HCT116 (cell line): ENCODE measurements at regions not wholly inside any gene's neighbourhood (a gene's known extent, or its start where the extent isn't known, plus 50 kb on each side); places are given as distances from the start of the nearest gene placed in this dataset.

ENCODE experiments used
- ATAC-seq: fragments of 200-7000 bp; cut with Tn5 transposase; 2 replicates; pipeline ENCODE4 v1.9.1; 2020; ENCODE audit warnings: mild to moderate bottlenecking, moderate library complexity
- BruUV-seq: library from RNA; stranded (reverse); fragments of 400-500 nt; replicated peaks from 2 replicates; lab custom pipeline; 2021; lab: Mats Ljungman, UMichigan
- CTCF ChIA-PET: fragments of 300-600 bp; sonication (Branson Sonifier 250); formaldehyde crosslinking; loops from one replicate; lab custom pipeline; 2021; ENCODE audit warnings: antibody characterized with exemption; lab: Charles Lee
- POLR2A ChIA-PET: fragments of 300-600, 350-600 bp; sonication (Branson Sonifier 250); formaldehyde crosslinking; loops from one replicate; lab custom pipeline; 2021; ENCODE audit warnings: antibody characterized with exemption; lab: Charles Lee
- RAD21 ChIA-PET, 2 experiments: fragments of 300-600 bp; sonication (Branson Sonifier 250); formaldehyde crosslinking; loops; one replicate each; lab custom pipeline; 2023; ENCODE audit warnings: low total read pairs in 2 of 2; ENCODE audit not compliant: uncharacterized antibody in 2 of 2, unreplicated experiment in 2 of 2, low non-redundant PET in 1 of 2; lab: Charles Lee
- DNase-seq: peaks from one replicate; pipeline ENCODE4 v3.0.0-alpha.2; 2010; ENCODE audit warnings: low read depth, low spot score
- H2AFZ ChIP-seq: fragments of 200-600 bp; shearing (Covaris generic), sonication (generic); 2 replicates; pipeline ENCODE4 v1.6.1; 2017; ENCODE audit warnings: low read depth, mixed run types, mixed read lengths, antibody characterized with exemption, low read length; ENCODE audit not compliant: poor library complexity, severe bottlenecking
- H3K27ac ChIP-seq: 2 replicates; pipeline ENCODE4 v1.5.1; 2012; ENCODE audit warnings: low read depth, low read length
- H3K27me3 ChIP-seq: fragments of 200-600 bp; sonication (generic); 2 replicates; pipeline ENCODE4 v1.6.1; 2016; ENCODE audit warnings: mixed run types, low read length, mixed read lengths; ENCODE audit not compliant: insufficient read depth
- H3K36me3 ChIP-seq, 2 experiments: fragments of 200-500 bp in 1 of 2; fragments of 200-600 bp in 1 of 2; sonication (Bioruptor generic) in 1 of 2; sonication (generic) in 1 of 2; 2 replicates each; pipeline versions ENCODE4 v1.5.1 to v1.6.1; 2014 to 2016; ENCODE audit warnings: low read length in 2 of 2, inconsistent platforms in 1 of 2, mixed read lengths in 1 of 2, mixed run types in 1 of 2; ENCODE audit not compliant: insufficient read depth in 2 of 2, control insufficient read depth in 1 of 2
- H3K4me1 ChIP-seq, 2 experiments: fragments of 200-600 bp in 1 of 2; sonication (generic) in 1 of 2; 2 replicates each; pipeline versions ENCODE4 v1.5.1 to v1.6.1; 2012 to 2017; ENCODE audit warnings: low read length in 2 of 2, inconsistent platforms in 1 of 2, mild to moderate bottlenecking in 1 of 2, mixed read lengths in 1 of 2, mixed run types in 1 of 2, moderate library complexity in 1 of 2; ENCODE audit not compliant: insufficient read depth in 2 of 2, control insufficient read depth in 1 of 2
- H3K4me2 ChIP-seq: fragments of 200-600 bp; sonication (generic); 2 replicates; pipeline ENCODE4 v1.6.1; 2017; ENCODE audit warnings: mixed run types, low read length, mixed read lengths
- H3K4me3 ChIP-seq, 2 experiments: fragments of 200-600 bp in 1 of 2; sonication (generic) in 1 of 2; replicated peaks in 1 of 2; 2 replicates each; pipeline ENCODE4 v1.5.1; 2011 to 2016; ENCODE audit warnings: low read length in 2 of 2, control low read depth in 1 of 2, low read depth in 1 of 2, mild to moderate bottlenecking in 1 of 2, mixed read lengths in 1 of 2, mixed run types in 1 of 2
- H3K79me2 ChIP-seq: fragments of 200-600 bp; sonication (generic); 2 replicates; pipeline ENCODE4 v1.6.1; 2017; ENCODE audit warnings: mild to moderate bottlenecking, mixed run types, low read length, moderate library complexity, mixed read lengths; ENCODE audit not compliant: insufficient read depth
- H3K9ac ChIP-seq: fragments of 200-600 bp; sonication (generic); 2 replicates; pipeline ENCODE4 v1.6.1; 2016; ENCODE audit warnings: low read length, mixed read lengths
- H3K9me2 ChIP-seq: fragments of 200-600 bp; sonication (generic), shearing (Covaris generic); 2 replicates; pipeline ENCODE4 v1.6.1; 2017; ENCODE audit warnings: mixed run types, mild to moderate bottlenecking, moderate library complexity; ENCODE audit not compliant: insufficient read depth
- H3K9me3 ChIP-seq, 2 experiments: fragments of 200-500 bp in 1 of 2; fragments of 200-600 bp in 1 of 2; sonication (Bioruptor generic) in 1 of 2; sonication (generic) in 1 of 2; 2 replicates each; pipeline ENCODE4 v1.6.1; 2014 to 2017; ENCODE audit warnings: low read length in 2 of 2, mixed read lengths in 2 of 2, inconsistent platforms in 1 of 2, low read depth in 1 of 2, mild to moderate bottlenecking in 1 of 2, mixed run types in 1 of 2, moderate library complexity in 1 of 2; ENCODE audit not compliant: control insufficient read depth in 1 of 2, insufficient read depth in 1 of 2
- H4K20me1 ChIP-seq: fragments of 200-600 bp; sonication (generic), shearing (Covaris generic); 2 replicates; pipeline ENCODE4 v1.6.1; 2017; ENCODE audit warnings: mixed run types, mild to moderate bottlenecking, moderate library complexity; ENCODE audit not compliant: insufficient read depth
- CBX3 ChIP-seq: IDR thresholded peaks from 2 replicates; pipeline ENCODE4 v1.6.1; 2012; ENCODE audit warnings: low read depth
- EGR1 ChIP-seq: IDR thresholded peaks from 2 replicates; pipeline ENCODE4 v1.6.1; 2012; ENCODE audit warnings: low read depth
- ELF1 ChIP-seq: IDR thresholded peaks from 2 replicates; pipeline ENCODE4 v1.6.1; 2012; ENCODE audit warnings: low read depth, borderline replicate concordance
- EZH2 ChIP-seq: fragments of 200-600 bp; sonication (generic); IDR thresholded peaks from 2 replicates; pipeline ENCODE4 v1.6.1; 2017; ENCODE audit warnings: antibody characterized with exemption, mixed run types
- EZH2phosphoT487 ChIP-seq: fragments of 200-600 bp; IDR thresholded peaks from 2 replicates; pipeline ENCODE4 v1.6.1; 2018; ENCODE audit warnings: antibody characterized with exemption, borderline replicate concordance
- JUND ChIP-seq: IDR thresholded peaks from 2 replicates; pipeline ENCODE4 v1.6.1; 2012
- POLR2A ChIP-seq: IDR thresholded peaks from 2 replicates; pipeline ENCODE4 v1.7.0; 2011; ENCODE audit warnings: borderline replicate concordance; ENCODE audit not compliant: insufficient read depth, insufficient read length; ENCODE audit errors: extremely low read depth
- POLR2AphosphoS5 ChIP-seq: IDR thresholded peaks from 2 replicates; pipeline ENCODE4 v1.6.1; 2011; ENCODE audit warnings: mild to moderate bottlenecking, low read depth, low read length, moderate library complexity
- REST ChIP-seq: IDR thresholded peaks from 2 replicates; pipeline ENCODE4 v1.6.1; 2012; ENCODE audit warnings: low read depth
- SIN3A ChIP-seq: IDR thresholded peaks from 2 replicates; pipeline ENCODE4 v1.6.1; 2012; ENCODE audit warnings: low read depth
- SP1 ChIP-seq: IDR thresholded peaks from 2 replicates; pipeline ENCODE4 v1.6.1; 2012; ENCODE audit warnings: low read depth
- SRF ChIP-seq: IDR thresholded peaks from 2 replicates; pipeline ENCODE4 v1.6.1; 2012; ENCODE audit warnings: low read depth
- TCF7L2 ChIP-seq: IDR thresholded peaks from 2 replicates; pipeline ENCODE4 v1.7.0; 2011; ENCODE audit warnings: borderline replicate concordance, inconsistent platforms; ENCODE audit not compliant: insufficient read depth, insufficient read length; ENCODE audit errors: extremely low read depth
- YY1 ChIP-seq: IDR thresholded peaks from 2 replicates; pipeline ENCODE4 v1.6.1; 2011; ENCODE audit warnings: low read length, low read depth, moderate library complexity, mild to moderate bottlenecking; ENCODE audit not compliant: insufficient replicate concordance; ENCODE audit errors: extremely low read depth
- ZBTB33 ChIP-seq: IDR thresholded peaks from 2 replicates; pipeline ENCODE4 v1.6.1; 2011; ENCODE audit warnings: mild to moderate bottlenecking, low read length, moderate library complexity; ENCODE audit not compliant: insufficient replicate concordance; ENCODE audit errors: extremely low read depth
- ZFX ChIP-seq: fragments of 450-650 bp; IDR thresholded peaks from 2 replicates; pipeline ENCODE4 v1.6.1; 2017
- ZNF274 ChIP-seq: fragments of 200-500 bp; sonication (Bioruptor generic); IDR thresholded peaks from 2 replicates; pipeline ENCODE4 v1.6.1; 2014; ENCODE audit warnings: mild to moderate bottlenecking, low read depth, low read length, inconsistent platforms
- intact Hi-C: fragments of 100-400 bp; cut with micrococcal nuclease; formaldehyde crosslinking; loops from 2 replicates; pipeline ENCODE4 v1.10.0; 2022
- TF ChIP-seq, protein P1 (sequence below), 3 experiments: fragments of 200-600 bp in 1 of 3; sonication (generic) in 1 of 3; IDR thresholded peaks in 2 of 3; conservative IDR thresholded peaks in 1 of 3; 2 replicates each; pipeline ENCODE4 v1.5.1; 2012 to 2017; ENCODE audit warnings: low read depth in 2 of 3, low read length in 2 of 3, antibody characterized with exemption in 1 of 3, borderline replicate concordance in 1 of 3, control low read depth in 1 of 3, mild to moderate bottlenecking in 1 of 3, mixed read lengths in 1 of 3, mixed run types in 1 of 3, moderate library complexity in 1 of 3; ENCODE audit not compliant: insufficient read depth in 1 of 3
- TF ChIP-seq, protein P2 (sequence below): IDR thresholded peaks from 2 replicates; pipeline ENCODE4 v1.6.1; 2012
- TF ChIP-seq, protein P3 (sequence below): IDR thresholded peaks from 2 replicates; pipeline ENCODE4 v1.6.1; 2012

- TF ChIP-seq POLR2AphosphoS5 (no peak), SIN3A (no peak), ZBTB33 (no peak), ZFX (no peak), POLR2A (no peak), JUND (no peak), ZNF274 (no peak), SP1 (no peak), ELF1 (no peak), TCF7L2 (no peak), EGR1 (no peak), CBX3 (no peak), REST (no peak), SRF (no peak), EZH2 (no peak), EZH2phosphoT487 (no peak), YY1 (no peak)
- TF ChIP-seq, protein P1, sequence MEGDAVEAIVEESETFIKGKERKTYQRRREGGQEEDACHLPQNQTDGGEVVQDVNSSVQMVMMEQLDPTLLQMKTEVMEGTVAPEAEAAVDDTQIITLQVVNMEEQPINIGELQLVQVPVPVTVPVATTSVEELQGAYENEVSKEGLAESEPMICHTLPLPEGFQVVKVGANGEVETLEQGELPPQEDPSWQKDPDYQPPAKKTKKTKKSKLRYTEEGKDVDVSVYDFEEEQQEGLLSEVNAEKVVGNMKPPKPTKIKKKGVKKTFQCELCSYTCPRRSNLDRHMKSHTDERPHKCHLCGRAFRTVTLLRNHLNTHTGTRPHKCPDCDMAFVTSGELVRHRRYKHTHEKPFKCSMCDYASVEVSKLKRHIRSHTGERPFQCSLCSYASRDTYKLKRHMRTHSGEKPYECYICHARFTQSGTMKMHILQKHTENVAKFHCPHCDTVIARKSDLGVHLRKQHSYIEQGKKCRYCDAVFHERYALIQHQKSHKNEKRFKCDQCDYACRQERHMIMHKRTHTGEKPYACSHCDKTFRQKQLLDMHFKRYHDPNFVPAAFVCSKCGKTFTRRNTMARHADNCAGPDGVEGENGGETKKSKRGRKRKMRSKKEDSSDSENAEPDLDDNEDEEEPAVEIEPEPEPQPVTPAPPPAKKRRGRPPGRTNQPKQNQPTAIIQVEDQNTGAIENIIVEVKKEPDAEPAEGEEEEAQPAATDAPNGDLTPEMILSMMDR (IDR thresholded peaks at IDR 0.05 in 2 of 3, conservative IDR thresholded peaks at IDR 0.05 in 1 of 3; ENCODE audit: borderline replicate concordance in 1 of 3, insufficient read depth in 1 of 3, low read depth in 2 of 3, low read length in 2 of 3): no peak
- TF ChIP-seq, protein P2, sequence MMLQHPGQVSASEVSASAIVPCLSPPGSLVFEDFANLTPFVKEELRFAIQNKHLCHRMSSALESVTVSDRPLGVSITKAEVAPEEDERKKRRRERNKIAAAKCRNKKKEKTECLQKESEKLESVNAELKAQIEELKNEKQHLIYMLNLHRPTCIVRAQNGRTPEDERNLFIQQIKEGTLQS: no peak
- TF ChIP-seq, protein P3, sequence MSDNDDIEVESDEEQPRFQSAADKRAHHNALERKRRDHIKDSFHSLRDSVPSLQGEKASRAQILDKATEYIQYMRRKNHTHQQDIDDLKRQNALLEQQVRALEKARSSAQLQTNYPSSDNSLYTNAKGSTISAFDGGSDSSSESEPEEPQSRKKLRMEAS: no peak
- ATAC-seq (no peak), DNase-seq (no peak)
- Histone ChIP-seq H4K20me1 (no peaks in the 10 kb centered on the region), H3K4me2 (no peak overlapping the region), H3K9me2 (no peaks in the 10 kb centered on the region), H3K79me2 (no peaks in the 10 kb centered on the region), H2AFZ (no peak overlapping the region), H3K27ac (no peak overlapping the region), H3K9me3 (no peaks in the 10 kb centered on the region), H3K9ac (no peak overlapping the region), H3K4me3 (no peak overlapping the region), H3K36me3 (no peaks in the 10 kb centered on the region), H3K27me3 (no peaks in the 10 kb centered on the region), H3K4me1 (no peaks in the 10 kb centered on the region)
- ChIA-PET CTCF (no interaction called here), POLR2A (no interaction called here), RAD21 (no interaction called here)
- intact Hi-C loops: no loop called here
- no TSS peak for BruUV-seq
These were observed 453.8 kb upstream of the KCNMB2 start for GRCh38 chr3:178082326-178082906.
